ENCODE measurements at regions not wholly inside any gene's neighbourhood (a gene's known extent, or its start where the extent isn't known, plus 50 kb on each side); places are given as distances from the start of the nearest gene placed in this dataset.

DNA sequence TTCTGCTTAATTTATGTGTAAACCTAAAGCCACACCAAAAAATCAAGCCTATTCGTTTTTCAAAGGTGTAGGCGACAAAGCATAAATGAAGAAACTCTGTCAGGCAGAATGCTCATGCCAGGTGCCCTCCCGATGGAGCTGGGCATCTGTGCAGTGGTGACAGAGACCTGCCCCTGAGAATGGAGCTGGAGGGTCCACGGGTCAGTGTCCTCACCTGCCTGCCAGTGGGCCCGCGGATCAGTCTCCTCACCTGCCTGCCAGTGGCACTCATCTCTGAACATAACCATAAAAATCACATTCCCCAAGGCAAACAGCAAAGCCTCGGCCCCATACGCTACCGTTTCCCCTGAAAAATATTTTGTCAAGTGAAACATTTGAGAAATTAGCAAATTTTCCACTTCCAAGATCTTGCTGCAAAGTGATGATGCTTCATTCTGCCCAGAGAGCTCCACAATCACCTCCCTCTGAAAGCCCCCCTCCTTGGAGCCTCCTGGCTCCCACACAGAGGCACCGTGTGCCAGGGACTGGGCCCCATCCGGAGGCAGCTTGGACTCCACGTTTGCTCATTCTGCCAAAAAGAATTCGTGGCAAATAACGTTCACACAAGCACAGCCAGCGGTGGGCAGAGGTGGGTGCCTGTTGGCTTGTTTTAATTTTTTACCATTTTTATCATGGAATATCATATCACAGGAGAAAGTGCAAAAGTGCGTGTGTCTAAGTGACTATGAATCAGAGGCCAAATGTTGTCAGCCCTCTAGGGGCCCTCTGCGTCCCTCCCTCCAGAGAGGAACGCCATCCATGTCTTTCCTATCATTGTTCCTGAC, 88.8 kb downstream of the YTHDF1 start:
- in situ Hi-C loops (cut with MboI): no loop called here

GRCh38 chr20:63125838-63126601, 89.9 kb downstream of the YTHDF1 start:
- H3K27me3 ChIP-seq (replicated peaks; ENCODE audit: insufficient read depth): peaks cover 44% of the 10 kb centered on the region
- no peaks in the 10 kb centered on the region for H3K9me2 ChIP-seq (ENCODE audit: insufficient read depth)
- TF ChIP-seq EZH2phosphoT487 (IDR thresholded peaks at IDR 0.05; ENCODE audit: insufficient read depth, low read depth): no peak
- TF ChIP-seq EZH2 (IDR thresholded peaks at IDR 0.05; ENCODE audit: insufficient read depth, poor library complexity, severe bottlenecking): no peak
- H3K9me3 ChIP-seq (ENCODE audit: low read depth): no peaks in the 10 kb centered on the region
- H3K79me2 ChIP-seq (ENCODE audit: insufficient read depth): no peaks in the 10 kb centered on the region
- no peak overlapping the region for H3K4me2 ChIP-seq (ENCODE audit: unreplicated experiment)
- no peaks in the 10 kb centered on the region for H3F3A ChIP-seq (ENCODE audit: insufficient read depth)
- H3K36me3 ChIP-seq (ENCODE audit: low read depth): no peaks in the 10 kb centered on the region
- H3K9ac ChIP-seq: no peak overlapping the region
- H3K27ac ChIP-seq: no peak overlapping the region
- no peaks in the 10 kb centered on the region for H3K4me1 ChIP-seq (ENCODE audit: insufficient read depth)
- WGBS, 2 experiments (ENCODE audit: low coverage in 1 of 2, low lambda C conversion rate in 2 of 2, missing lambda C conversion rate in 2 of 2): 34 to 35% methylated on average over 19 of the region's 19 CpGs
- H3K4me3 ChIP-seq: no peak overlapping the region
- in situ Hi-C loops (cut with MboI): no loop called here
- no peak overlapping the region for H2AFZ ChIP-seq
- DNase-seq: no peak
- H4K20me1 ChIP-seq (ENCODE audit: insufficient read depth): no peaks in the 10 kb centered on the region

More for the DNA sequence above, 88.8 kb downstream of the YTHDF1 start:
- TF ChIP-seq EZH2 (IDR thresholded peaks at IDR 0.05; ENCODE audit: insufficient read depth, poor library complexity, severe bottlenecking): no peak
- no peak for TF ChIP-seq EZH2phosphoT487 (IDR thresholded peaks at IDR 0.05; ENCODE audit: insufficient read depth, low read depth)
- Histone ChIP-seq H3K4me1 (ENCODE audit: insufficient read depth) (no peaks in the 10 kb centered on the region), H3K4me3 (no peak overlapping the region), H3K27ac (no peak overlapping the region), H3K9ac (no peak overlapping the region), H3K79me2 (ENCODE audit: insufficient read depth) (no peaks in the 10 kb centered on the region), H3K9me3 (ENCODE audit: low read depth) (no peaks in the 10 kb centered on the region), H3K36me3 (ENCODE audit: low read depth) (no peaks in the 10 kb centered on the region), H3F3A (ENCODE audit: insufficient read depth) (no peaks in the 10 kb centered on the region), H3K9me2 (ENCODE audit: insufficient read depth) (no peaks in the 10 kb centered on the region), H3K27me3 (replicated peaks; ENCODE audit: insufficient read depth) (peaks cover 53% of the 10 kb centered on the region), H4K20me1 (ENCODE audit: insufficient read depth) (no peaks in the 10 kb centered on the region), H3K4me2 (ENCODE audit: unreplicated experiment) (no peak overlapping the region), H2AFZ (no peak overlapping the region)
- no peak for DNase-seq
- 33 to 36% methylated on average over 18 of the region's 18 CpGs for WGBS, 2 experiments (ENCODE audit: low coverage in 1 of 2, low lambda C conversion rate in 2 of 2, missing lambda C conversion rate in 2 of 2)

- Histone ChIP-seq H3K36me3 (ENCODE audit: low read depth) (no peaks in the 10 kb centered on the region), H3K4me2 (ENCODE audit: unreplicated experiment) (no peak overlapping the region), H3K4me3 (no peak overlapping the region), H3K9ac (no peak overlapping the region), H3K27me3 (replicated peaks; ENCODE audit: insufficient read depth) (peaks cover 39% of the 10 kb centered on the region), H3K9me2 (ENCODE audit: insufficient read depth) (no peaks in the 10 kb centered on the region), H3K79me2 (ENCODE audit: insufficient read depth) (no peaks in the 10 kb centered on the region), H3K9me3 (ENCODE audit: low read depth) (no peaks in the 10 kb centered on the region), H3K4me1 (ENCODE audit: insufficient read depth) (no peaks in the 10 kb centered on the region), H3K27ac (no peak overlapping the region), H3F3A (ENCODE audit: insufficient read depth) (no peaks in the 10 kb centered on the region), H2AFZ (no peak overlapping the region), H4K20me1 (ENCODE audit: insufficient read depth) (no peaks in the 10 kb centered on the region)
- WGBS, 2 experiments (ENCODE audit: low coverage in 1 of 2, low lambda C conversion rate in 2 of 2, missing lambda C conversion rate in 2 of 2): 26 to 34% methylated on average over 5 of the region's 5 CpGs
- in situ Hi-C loops (cut with MboI): no loop called here
- DNase-seq: no peak
- TF ChIP-seq EZH2 (IDR thresholded peaks at IDR 0.05; ENCODE audit: insufficient read depth, poor library complexity, severe bottlenecking): no peak
- no peak for TF ChIP-seq EZH2phosphoT487 (IDR thresholded peaks at IDR 0.05; ENCODE audit: insufficient read depth, low read depth)
Measured at GRCh38 chr20:63125581-63125837, 90.4 kb downstream of the YTHDF1 start.

DNA sequence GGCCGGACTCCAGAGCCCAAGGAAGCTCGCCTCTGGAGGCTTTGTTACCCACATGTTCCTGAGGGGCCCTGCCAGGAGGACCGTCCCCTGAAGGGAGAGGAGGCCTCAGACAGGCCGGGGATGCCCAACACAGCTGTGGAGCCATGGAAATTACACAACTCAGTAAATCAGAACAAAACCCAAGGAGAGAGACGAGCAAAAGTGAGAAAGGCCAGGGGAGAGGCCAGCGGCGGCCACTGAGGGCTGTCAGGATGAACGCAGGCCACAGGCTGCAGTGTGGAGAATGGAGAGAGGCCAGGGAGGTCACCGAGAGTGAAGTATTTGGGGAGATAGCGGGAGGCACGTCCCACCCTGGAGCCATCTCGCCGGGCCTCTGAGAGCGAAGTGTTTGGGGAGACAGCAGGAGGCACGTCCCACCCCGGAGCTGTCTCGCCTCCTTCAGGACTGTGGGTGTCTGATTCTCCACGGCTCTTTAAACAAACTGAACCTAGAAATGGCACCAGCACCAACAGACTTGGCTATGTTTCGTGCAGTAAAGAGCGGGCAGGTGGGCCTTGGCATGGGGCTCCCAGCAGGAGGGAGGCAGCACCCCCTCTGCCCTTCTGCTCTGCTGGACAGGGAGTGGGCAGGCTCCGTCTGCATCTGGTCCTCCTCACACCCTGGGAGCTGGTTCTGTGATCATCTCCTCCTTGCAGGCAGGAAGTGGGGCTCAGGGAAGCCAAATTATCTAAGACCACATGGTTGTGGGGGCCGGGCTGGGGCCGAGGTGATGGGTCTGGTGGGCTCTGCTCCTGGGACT, 91.0 kb downstream of the YTHDF1 start:
- 40 to 47% methylated on average over 23 of the region's 23 CpGs for WGBS, 2 experiments (ENCODE audit: low coverage in 1 of 2, low lambda C conversion rate in 2 of 2, missing lambda C conversion rate in 2 of 2)
- Histone ChIP-seq H3K4me2 (ENCODE audit: unreplicated experiment) (no peak overlapping the region), H3K9ac (no peak overlapping the region), H4K20me1 (ENCODE audit: insufficient read depth) (no peaks in the 10 kb centered on the region), H3K27ac (no peak overlapping the region), H3K79me2 (ENCODE audit: insufficient read depth) (no peaks in the 10 kb centered on the region), H3K9me2 (ENCODE audit: insufficient read depth) (no peaks in the 10 kb centered on the region), H3F3A (ENCODE audit: insufficient read depth) (no peaks in the 10 kb centered on the region), H3K4me3 (no peak overlapping the region), H3K4me1 (ENCODE audit: insufficient read depth) (no peaks in the 10 kb centered on the region), H3K27me3 (replicated peaks; ENCODE audit: insufficient read depth) (peaks cover 36% of the 10 kb centered on the region), H3K9me3 (ENCODE audit: low read depth) (no peaks in the 10 kb centered on the region), H2AFZ (no peak overlapping the region), H3K36me3 (ENCODE audit: low read depth) (no peaks in the 10 kb centered on the region)
- DNase-seq: no peak
- in situ Hi-C loops (cut with MboI): no loop called here
- no peak for TF ChIP-seq EZH2phosphoT487 (IDR thresholded peaks at IDR 0.05; ENCODE audit: insufficient read depth, low read depth)
- no peak for TF ChIP-seq EZH2 (IDR thresholded peaks at IDR 0.05; ENCODE audit: insufficient read depth, poor library complexity, severe bottlenecking)
